PC-9 (cell line): ENCODE measurements at regions not wholly inside any gene's neighbourhood (a gene's known extent, or its start where the extent isn't known, plus 50 kb on each side); places are given as distances from the start of the nearest gene placed in this dataset.

ENCODE experiments used
- BruUV-seq: library from RNA; stranded (reverse); fragments of 400-500 nt; replicated peaks from 2 replicates; lab custom pipeline; 2021; lab: Mats Ljungman, UMichigan
- CTCF ChIA-PET: fragments of 300-600 bp; sonication (Branson Sonifier 250); formaldehyde crosslinking; loops from one replicate; lab custom pipeline; 2022; ENCODE audit warnings: antibody characterized with exemption; lab: Charles Lee
- POLR2A ChIA-PET: fragments of 300-600 bp; sonication (Branson Sonifier 250); formaldehyde crosslinking; loops from one replicate; lab custom pipeline; 2022; ENCODE audit warnings: antibody characterized with exemption; ENCODE audit not compliant: unreplicated experiment; lab: Charles Lee
- DNase-seq, 2 experiments: peaks; one replicate each; pipeline versions ENCODE4 v3.0.0 to v3.0.0-alpha.2; 2015 to 2022; ENCODE audit warnings: mixed read lengths in 1 of 2
- H2AFZ ChIP-seq: fragments of 200-600 bp; sonication (generic); 2 replicates; pipeline ENCODE4 v1.8.1; 2017; ENCODE audit warnings: antibody characterized with exemption
- H3F3A ChIP-seq: fragments of 200-600 bp; sonication (generic); 2 replicates; pipeline ENCODE4 v1.8.1; 2017; ENCODE audit warnings: antibody characterized with exemption, mild to moderate bottlenecking, low read depth; ENCODE audit not compliant: insufficient read depth
- H3K27ac ChIP-seq: fragments of 200-600 bp; sonication (generic); 2 replicates; pipeline ENCODE4 v1.6.1; 2016; ENCODE audit warnings: mixed run types
- H3K27me3 ChIP-seq: fragments of 200-600 bp; sonication (generic); 2 replicates; pipeline ENCODE4 v1.6.1; 2016; ENCODE audit warnings: low read depth, mixed run types; ENCODE audit not compliant: insufficient read depth
- H3K36me3 ChIP-seq: fragments of 200-600 bp; sonication (generic); 2 replicates; pipeline ENCODE4 v1.6.1; 2016; ENCODE audit warnings: low read depth, mixed run types
- H3K4me1 ChIP-seq: fragments of 200-600 bp; sonication (generic); replicated peaks from 2 replicates; pipeline ENCODE4 v1.6.1; 2016; ENCODE audit warnings: mixed run types; ENCODE audit not compliant: insufficient read depth
- H3K4me2 ChIP-seq: fragments of 200-600 bp; sonication (generic); 2 replicates; pipeline ENCODE4 v1.6.1; 2017; ENCODE audit warnings: mixed run types
- H3K4me3 ChIP-seq: fragments of 200-600 bp; sonication (generic); 2 replicates; pipeline ENCODE4 v1.6.1; 2016; ENCODE audit warnings: mixed run types
- H3K79me2 ChIP-seq: fragments of 200-600 bp; sonication (generic); 2 replicates; pipeline ENCODE4 v1.6.1; 2017; ENCODE audit warnings: low read depth, mixed run types
- H3K9me2 ChIP-seq: fragments of 200-600 bp; sonication (generic); 2 replicates; pipeline ENCODE4 v1.8.1; 2017; ENCODE audit warnings: mild to moderate bottlenecking; ENCODE audit not compliant: insufficient read depth
- H3K9me3 ChIP-seq: fragments of 200-600 bp; sonication (generic); 2 replicates; pipeline ENCODE4 v1.8.1; 2016; ENCODE audit warnings: low read depth; ENCODE audit not compliant: insufficient read depth
- H4K20me1 ChIP-seq: fragments of 200-600 bp; sonication (generic); 2 replicates; pipeline ENCODE4 v1.8.1; 2017; ENCODE audit not compliant: insufficient read depth
- CTCF ChIP-seq: fragments of 200-600 bp; sonication (generic); conservative IDR thresholded peaks from 2 replicates; pipeline ENCODE4 v1.6.1; 2017; ENCODE audit warnings: mixed run types, antibody characterized with exemption, mild to moderate bottlenecking, moderate library complexity
- EZH2 ChIP-seq: fragments of 200-600 bp; sonication (generic); IDR thresholded peaks from 2 replicates; pipeline ENCODE4 v1.8.0; 2017; ENCODE audit warnings: antibody characterized with exemption, low read depth
- intact Hi-C: fragments of 100-400 bp; cut with micrococcal nuclease; formaldehyde crosslinking; loops from one replicate; pipeline ENCODE4 v1.10.0; 2022; ENCODE audit not compliant: unreplicated experiment

- H2AFZ ChIP-seq = no peak overlapping the region
- H3K9me2 ChIP-seq = no peaks in the 10 kb centered on the region
- no peaks in the 10 kb centered on the region for H3K79me2 ChIP-seq
- no peaks in the 10 kb centered on the region; the same call in 1 of the 2 replicates for H3K9me3 ChIP-seq
- POLR2A ChIA-PET = interaction anchor here (0.6 kb wide), 1 partner anchor 26 kb away, joined by 11 read pairs; no protein-coding TSS in a partner anchor
- H3K27me3 ChIP-seq = no peaks in the 10 kb centered on the region
- H3K36me3 ChIP-seq = no peaks in the 10 kb centered on the region
- no peaks in the 10 kb centered on the region for H3F3A ChIP-seq
- no peak overlapping the region for H3K4me3 ChIP-seq
- no peak overlapping the region for H3K27ac ChIP-seq
- H3K4me1 ChIP-seq = no peaks in the 10 kb centered on the region
- no peak overlapping the region for H3K4me2 ChIP-seq
- CTCF ChIA-PET = no interaction called here
- intact Hi-C loops = no loop called here
- TF ChIP-seq CTCF = no peak
- no peak for TF ChIP-seq EZH2
- H4K20me1 ChIP-seq = no peaks in the 10 kb centered on the region
- BruUV-seq = no TSS peak
- DNase-seq = no peak
These were observed 185.8 kb upstream of the SSTR1 start for GRCh38 chr14:38021861-38022260.

- ChIA-PET POLR2A (no interaction called here), CTCF (no interaction called here)
- H3K9me3 ChIP-seq = no peaks in the 10 kb centered on the region; the same call in 1 of the 2 replicates
- no peaks in the 10 kb centered on the region for H3F3A ChIP-seq
- no peak overlapping the region for H2AFZ ChIP-seq
- no peaks in the 10 kb centered on the region for H3K36me3 ChIP-seq
- DNase-seq = no peak
- no peaks in the 10 kb centered on the region for H4K20me1 ChIP-seq
- H3K4me3 ChIP-seq = no peak overlapping the region
- no peaks in the 10 kb centered on the region for H3K79me2 ChIP-seq
- no peaks in the 10 kb centered on the region for H3K4me1 ChIP-seq
- H3K27me3 ChIP-seq = no peaks in the 10 kb centered on the region
- H3K9me2 ChIP-seq = no peaks in the 10 kb centered on the region
- H3K27ac ChIP-seq = no peak overlapping the region
- no peak overlapping the region for H3K4me2 ChIP-seq
- intact Hi-C loops = no loop called here
- BruUV-seq = no TSS peak
- TF ChIP-seq CTCF (no peak), EZH2 (no peak)
These were observed 184.9 kb upstream of the SSTR1 start for GRCh38 chr14:38022775-38023174.

GRCh38 chr14:38038171-38038570 lies 169.5 kb upstream of the SSTR1 start:
- POLR2A ChIA-PET = no interaction called here
- H3K36me3 ChIP-seq = no peaks in the 10 kb centered on the region

More at GRCh38 chr14:38038171-38038570, 169.5 kb upstream of the SSTR1 start:
- intact Hi-C loops = no loop called here
- no peaks in the 10 kb centered on the region for H3F3A ChIP-seq
- no peak overlapping the region for H3K4me3 ChIP-seq
- no peaks in the 10 kb centered on the region; the same call in 1 of the 2 replicates for H3K4me1 ChIP-seq
- H3K4me2 ChIP-seq = no peak overlapping the region
- no peak overlapping the region for H2AFZ ChIP-seq
- no TSS peak for BruUV-seq
- no peak overlapping the region for H3K27ac ChIP-seq
- TF ChIP-seq CTCF (no peak), EZH2 (no peak)
- DNase-seq = no peak
- H3K9me3 ChIP-seq = no peaks in the 10 kb centered on the region
- H4K20me1 ChIP-seq = no peaks in the 10 kb centered on the region
- H3K79me2 ChIP-seq = no peaks in the 10 kb centered on the region
- no peaks in the 10 kb centered on the region for H3K9me2 ChIP-seq
- CTCF ChIA-PET = interaction anchor here (0.6 kb wide), 1 partner anchor 9 kb away, joined by 7 read pairs; no protein-coding TSS in a partner anchor
- no peaks in the 10 kb centered on the region for H3K27me3 ChIP-seq
